Thoracic aorta (tissue), 2 donors: ENCODE measurements at regions not wholly inside any gene's neighbourhood (a gene's known extent, or its start where the extent isn't known, plus 50 kb on each side); places are given as distances from the start of the nearest gene placed in this dataset.
A peak's percentile ranks its signal among the peaks of the same experiment; 100 is the strongest.

Experiments
- ATAC-seq: fragments of 150-250 bp; one replicate; pipeline ENCODE4 v1.8.0; 2017; ENCODE audit warnings: low read depth; ENCODE audit not compliant: insufficient number of reproducible peaks, low FRiP score
- DNase-seq: peaks from one replicate; pipeline ENCODE4 v3.0.0-alpha.2; 2020; ENCODE audit warnings: low spot score
- H3K27ac ChIP-seq, 2 donors: fragments of 200-600 bp; sonication (generic); 1 replicate in 1 of 2; 2 replicates in 1 of 2; pipeline ENCODE4 v1.5.1; 2016; ENCODE audit warnings: mild to moderate bottlenecking in 2 of 2, moderate library complexity in 2 of 2
- H3K27me3 ChIP-seq: fragments of 200-600 bp; sonication (generic); replicated peaks from 2 replicates; pipeline ENCODE4 v1.6.0; 2016; ENCODE audit warnings: mild to moderate bottlenecking; ENCODE audit not compliant: insufficient read depth
- H3K36me3 ChIP-seq: fragments of 200-600 bp; sonication (generic); one replicate; pipeline ENCODE4 v1.5.1; 2016
- H3K4me1 ChIP-seq, 2 donors: fragments of 200-600 bp; sonication (generic); 1 replicate in 1 of 2; 2 replicates in 1 of 2; pipeline versions ENCODE4 v1.5.1 to v1.6.0; 2016; ENCODE audit warnings: low read depth in 2 of 2, mild to moderate bottlenecking in 1 of 2; ENCODE audit not compliant: control insufficient read depth in 1 of 2
- H3K4me3 ChIP-seq: fragments of 200-600 bp; sonication (generic); 2 replicates; pipeline ENCODE4 v1.5.1; 2016; ENCODE audit warnings: mild to moderate bottlenecking
- H3K9me3 ChIP-seq: fragments of 200-600 bp; sonication (generic); 2 replicates; pipeline ENCODE4 v1.5.1; 2016
- TF ChIP-seq, protein P1 (sequence below): fragments of 200-600 bp; sonication (generic); IDR thresholded peaks from one replicate; pipeline ENCODE4 v1.5.1; 2019; ENCODE audit warnings: antibody characterized with exemption

DNA sequence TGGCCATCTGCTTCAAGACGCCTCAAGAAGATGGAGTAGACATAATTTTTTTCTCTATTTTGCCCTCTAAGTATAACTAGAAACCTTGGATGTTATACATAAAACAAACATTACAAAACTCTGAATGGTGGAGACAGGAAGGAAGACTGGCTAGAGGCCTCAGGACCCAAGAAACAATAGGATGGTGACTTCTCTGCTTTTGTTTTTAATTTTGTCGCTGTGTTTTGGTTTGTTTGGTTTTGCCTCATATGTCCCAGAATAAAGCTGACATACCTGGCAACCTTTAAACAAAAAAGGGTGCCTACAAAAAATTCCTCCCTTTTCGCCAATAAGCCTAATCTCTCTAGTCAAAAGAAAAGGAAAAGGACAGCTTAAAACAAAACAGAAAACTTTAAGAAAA, 109.1 kb downstream of the PPP4R3C start:
- DNase-seq (no peak), ATAC-seq (no peak)
- H3K27ac ChIP-seq: no peak overlapping the region
- H3K9me3 ChIP-seq: no peaks in the 10 kb centered on the region
- H3K4me1 ChIP-seq: no peaks in the 10 kb centered on the region
- H3K36me3 ChIP-seq: no peaks in the 10 kb centered on the region
- H3K4me3 ChIP-seq: no peak overlapping the region
- TF ChIP-seq, protein P1, sequence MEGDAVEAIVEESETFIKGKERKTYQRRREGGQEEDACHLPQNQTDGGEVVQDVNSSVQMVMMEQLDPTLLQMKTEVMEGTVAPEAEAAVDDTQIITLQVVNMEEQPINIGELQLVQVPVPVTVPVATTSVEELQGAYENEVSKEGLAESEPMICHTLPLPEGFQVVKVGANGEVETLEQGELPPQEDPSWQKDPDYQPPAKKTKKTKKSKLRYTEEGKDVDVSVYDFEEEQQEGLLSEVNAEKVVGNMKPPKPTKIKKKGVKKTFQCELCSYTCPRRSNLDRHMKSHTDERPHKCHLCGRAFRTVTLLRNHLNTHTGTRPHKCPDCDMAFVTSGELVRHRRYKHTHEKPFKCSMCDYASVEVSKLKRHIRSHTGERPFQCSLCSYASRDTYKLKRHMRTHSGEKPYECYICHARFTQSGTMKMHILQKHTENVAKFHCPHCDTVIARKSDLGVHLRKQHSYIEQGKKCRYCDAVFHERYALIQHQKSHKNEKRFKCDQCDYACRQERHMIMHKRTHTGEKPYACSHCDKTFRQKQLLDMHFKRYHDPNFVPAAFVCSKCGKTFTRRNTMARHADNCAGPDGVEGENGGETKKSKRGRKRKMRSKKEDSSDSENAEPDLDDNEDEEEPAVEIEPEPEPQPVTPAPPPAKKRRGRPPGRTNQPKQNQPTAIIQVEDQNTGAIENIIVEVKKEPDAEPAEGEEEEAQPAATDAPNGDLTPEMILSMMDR: no peak
- no peaks in the 10 kb centered on the region for H3K27me3 ChIP-seq

DNA sequence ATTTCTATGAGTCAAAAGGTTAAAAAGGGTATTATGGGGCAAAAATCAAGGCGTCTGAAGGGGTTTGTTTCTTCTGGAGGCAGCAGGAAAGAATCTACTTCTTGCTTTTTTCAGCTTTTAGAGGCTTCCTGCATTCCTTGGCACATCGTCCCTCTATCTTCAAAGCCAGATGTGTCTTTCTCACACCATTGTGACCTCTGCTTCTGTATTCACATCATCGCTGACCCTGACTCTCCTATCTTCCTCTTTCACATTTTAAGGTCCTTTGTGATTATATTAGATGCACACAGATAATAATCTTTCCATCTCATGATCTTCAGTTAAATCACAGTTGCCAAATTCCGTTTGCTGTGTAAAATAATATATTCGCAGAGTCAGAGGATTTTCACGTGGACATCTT, 112.7 kb downstream of the PPP4R3C start:
- DNase-seq: no peak
- Histone ChIP-seq H3K9me3 (no peaks in the 10 kb centered on the region), H3K27ac (no peak overlapping the region), H3K36me3 (no peaks in the 10 kb centered on the region), H3K27me3 (no peaks in the 10 kb centered on the region), H3K4me3 (no peak overlapping the region), H3K4me1 (no peaks in the 10 kb centered on the region)
- TF ChIP-seq, protein P1: no peak
- ATAC-seq: no peak

DNA sequence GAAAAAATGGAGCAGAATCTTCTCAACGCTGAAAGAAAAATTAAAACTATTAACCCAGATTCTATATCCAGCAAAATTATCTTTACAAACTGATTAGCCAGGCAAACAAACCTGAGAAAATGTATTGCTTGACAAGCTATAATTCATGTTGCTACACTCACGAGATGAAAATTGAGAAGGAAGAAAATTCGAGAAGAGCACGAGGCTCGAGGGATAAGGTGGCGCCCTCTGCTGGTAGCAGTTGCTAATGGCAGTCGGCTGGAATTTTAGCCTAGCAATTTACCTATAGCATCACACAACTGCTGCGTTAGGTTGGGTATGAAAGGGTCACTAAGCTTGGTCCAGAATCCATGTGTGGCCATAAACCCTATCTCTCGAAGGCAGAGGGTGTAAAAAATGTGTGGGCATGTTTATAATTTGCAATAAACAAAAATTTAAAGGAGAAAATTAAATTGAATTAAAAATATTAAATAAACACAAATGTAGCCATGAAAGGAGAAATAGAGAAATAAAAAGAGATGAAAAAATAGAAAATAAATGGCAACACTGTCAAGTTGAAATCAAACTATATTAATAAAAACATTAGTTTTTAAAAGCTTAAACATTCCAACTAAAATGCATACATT, 126.6 kb downstream of the PPP4R3C start:
- TF ChIP-seq, protein P1: peak; percentile 40
- Histone ChIP-seq H3K27me3 (no peaks in the 10 kb centered on the region), H3K4me3 (no peak overlapping the region), H3K27ac (no peak overlapping the region), H3K36me3 (no peaks in the 10 kb centered on the region), H3K9me3 (no peaks in the 10 kb centered on the region), H3K4me1 (no peaks in the 10 kb centered on the region)
- ATAC-seq (no peak), DNase-seq (no peak)

DNA sequence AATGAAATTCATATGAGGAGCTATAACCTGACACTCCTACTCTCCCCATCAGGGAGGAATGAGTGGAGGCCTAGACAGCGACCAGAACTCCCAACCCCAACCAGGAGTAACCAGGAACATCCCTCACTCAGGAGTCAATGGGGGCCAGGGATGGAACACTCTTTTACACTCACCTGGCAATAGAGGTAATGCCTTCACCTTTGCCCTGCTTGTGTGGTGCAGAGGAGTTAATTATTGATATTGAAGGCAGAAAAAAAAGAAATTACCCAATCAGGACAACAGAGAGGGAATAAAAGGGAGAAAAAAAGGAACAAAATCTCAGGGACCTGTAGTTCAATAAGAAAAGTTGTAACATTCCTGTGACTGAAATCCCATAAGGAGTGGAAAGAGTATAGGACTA, 141.5 kb downstream of the PPP4R3C start:
- no peak for DNase-seq
- H3K4me3 ChIP-seq: no peak overlapping the region
- ATAC-seq: no peak

DNA sequence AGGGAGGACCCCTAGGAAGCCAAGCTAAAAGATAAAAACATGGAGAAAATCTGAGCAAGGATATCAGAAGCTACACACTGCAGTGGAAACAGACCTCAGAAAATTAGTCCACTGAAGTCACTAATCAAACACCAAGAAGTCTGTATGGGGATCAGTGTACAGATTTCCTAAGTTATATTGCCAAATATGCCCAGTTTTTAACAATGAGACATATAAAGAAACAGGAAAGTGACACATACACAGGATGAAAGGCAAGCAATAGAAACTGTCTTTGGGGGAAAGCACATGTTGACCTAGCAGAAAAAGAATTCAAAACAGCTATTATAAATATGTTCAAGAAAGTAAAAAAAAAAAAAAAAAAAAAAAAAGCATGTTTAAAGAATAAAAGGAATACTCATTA, 153.7 kb downstream of the PPP4R3C start:
- no peak for ATAC-seq
- no peaks in the 10 kb centered on the region for H3K4me1 ChIP-seq

More for the DNA sequence above, 141.5 kb downstream of the PPP4R3C start:
- TF ChIP-seq, protein P1: no peak
- Histone ChIP-seq H3K4me1 (no peaks in the 10 kb centered on the region), H3K27ac (no peak overlapping the region), H3K36me3 (no peaks in the 10 kb centered on the region), H3K27me3 (no peaks in the 10 kb centered on the region), H3K9me3 (no peaks in the 10 kb centered on the region)

More for the DNA sequence above, 153.7 kb downstream of the PPP4R3C start:
- Histone ChIP-seq H3K27ac (no peak overlapping the region), H3K27me3 (no peaks in the 10 kb centered on the region), H3K9me3 (no peaks in the 10 kb centered on the region), H3K4me3 (no peak overlapping the region), H3K36me3 (no peaks in the 10 kb centered on the region)
- DNase-seq: no peak
- TF ChIP-seq, protein P1: no peak
